ENCODE measurements at regions not wholly inside any gene's neighbourhood (a gene's known extent, or its start where the extent isn't known, plus 50 kb on each side); places are given as distances from the start of the nearest gene placed in this dataset.

- TF ChIP-seq GATA2 (IDR thresholded peaks at IDR 0.05; ENCODE audit: low read depth, low read length) = no peak
- no peak for TF ChIP-seq GATA3 (IDR thresholded peaks at IDR 0.05; ENCODE audit: low read depth, low read length)
These were observed 85.8 kb upstream of the NDUFV2 start for GRCh38 chr18:9016633-9017166.
